Lung (tissue), 11 donors: ENCODE measurements at regions not wholly inside any gene's neighbourhood (a gene's known extent, or its start where the extent isn't known, plus 50 kb on each side); places are given as distances from the start of the nearest gene placed in this dataset.

Experiments
- ATAC-seq: fragments of 200-7000 bp; cut with Tn5 transposase; one replicate; pipeline ENCODE4 v1.9.1; 2020; ENCODE audit warnings: moderate number of reproducible peaks; ENCODE audit not compliant: insufficient read depth, low FRiP score
- DNase-seq, 3 donors: peaks; one replicate each; pipeline ENCODE4 v3.0.0-alpha.2; 2013 to 2017
- H3K27ac ChIP-seq, 2 donors: one replicate each; pipeline ENCODE4 v1.5.1; 2013; ENCODE audit warnings: mild to moderate bottlenecking in 2 of 2, moderate library complexity in 2 of 2, control low read depth in 1 of 2, inconsistent platforms in 1 of 2, low read depth in 1 of 2, low read length in 1 of 2
- H3K27me3 ChIP-seq, 3 donors: one replicate each; pipeline ENCODE4 v1.5.1; 2013; ENCODE audit warnings: low read length in 2 of 3; ENCODE audit not compliant: control insufficient read depth in 3 of 3, insufficient read depth in 3 of 3
- H3K36me3 ChIP-seq, 4 donors: one replicate each; pipeline ENCODE4 v1.5.1; 2013; ENCODE audit warnings: low read length in 4 of 4, mild to moderate bottlenecking in 1 of 4, moderate library complexity in 1 of 4; ENCODE audit not compliant: control insufficient read depth in 4 of 4, insufficient read depth in 4 of 4
- H3K4me1 ChIP-seq, 5 donors: one replicate each; pipeline ENCODE4 v1.5.1; 2013; ENCODE audit warnings: low read length in 5 of 5, mild to moderate bottlenecking in 2 of 5, moderate library complexity in 1 of 5; ENCODE audit not compliant: control insufficient read depth in 5 of 5, insufficient read depth in 5 of 5
- H3K4me3 ChIP-seq: one replicate; pipeline ENCODE4 v1.5.1; 2013; ENCODE audit warnings: mild to moderate bottlenecking, control low read depth, moderate library complexity
- H3K9ac ChIP-seq, 2 donors: one replicate each; pipeline ENCODE4 v1.5.1; 2013; ENCODE audit warnings: low read length in 2 of 2, control low read depth in 1 of 2; ENCODE audit not compliant: insufficient read depth in 1 of 2
- H3K9me3 ChIP-seq, 4 donors: one replicate each; pipeline ENCODE4 v1.5.1; 2013; ENCODE audit warnings: low read length in 3 of 4, mild to moderate bottlenecking in 1 of 4, moderate library complexity in 1 of 4; ENCODE audit not compliant: control insufficient read depth in 4 of 4, insufficient read depth in 3 of 4
- CTCF ChIP-seq: IDR thresholded peaks from 2 replicates; pipeline ENCODE4 v1.5.1; 2012; ENCODE audit warnings: mild to moderate bottlenecking; ENCODE audit errors: control extremely low read depth, extremely low read depth
- WGBS, 2 donors: extraction: QIAGEN DNeasy Blood & Tissue Kit; methylation state at CpG; one replicate each; pipeline ENCODE4 v1.1.7; 2013; 5-methylcytosine and 5-hydroxymethylcytosine counted together
- donor health status: control.
- donor health status: control.
- donor health status: Bipolar disorder and iron deficiency.
- donor health status: healthy.
- donor health status: DM: yes; HTN: yes; CAD: no.

- H3K4me3 ChIP-seq = no peak overlapping the region
- H3K4me1 ChIP-seq = no peaks in the 10 kb centered on the region
- no peak for DNase-seq
- no peak for TF ChIP-seq CTCF
- peaks cover 0 to 4% (median 0%) of the 10 kb centered on the region in 4 donors for H3K9me3 ChIP-seq
- H3K27me3 ChIP-seq = peaks cover 0 to 10% (median 3%) of the 10 kb centered on the region in 3 donors
- 55 to 61% methylated on average over 3 of the region's 3 CpGs for whole genome bisulfite sequencing, 2 donors
- no peak overlapping the region for H3K27ac ChIP-seq
- no peak overlapping the region for H3K9ac ChIP-seq
- no peak for ATAC-seq
- H3K36me3 ChIP-seq = no peaks in the 10 kb centered on the region
Measured at GRCh38 chr2:239550357-239550756, 149.5 kb upstream of the HDAC4 start.

GRCh38 chr2:239549711-239550255, 149.0 kb upstream of the HDAC4 start:
- no peak for TF ChIP-seq CTCF
- Histone ChIP-seq H3K4me1 (peaks cover 0 to 1% (median 0%) of the 10 kb centered on the region in 5 donors), H3K27ac (no peak overlapping the region), H3K27me3 (peaks cover 0 to 10% (median 3%) of the 10 kb centered on the region in 3 donors), H3K36me3 (no peaks in the 10 kb centered on the region), H3K9me3 (peaks cover 0 to 4% (median 0%) of the 10 kb centered on the region in 4 donors), H3K9ac (no peak overlapping the region), H3K4me3 (no peak overlapping the region)
- DNase-seq (no peak), ATAC-seq (no peak)
- WGBS, 2 donors = 94 to 96% methylated on average over 10 of the region's 10 CpGs

- Histone ChIP-seq H3K27me3 (peaks cover 0 to 10% (median 3%) of the 10 kb centered on the region in 3 donors), H3K4me3 (no peak overlapping the region), H3K4me1 (peaks cover 0 to 8% (median 0%) of the 10 kb centered on the region in 5 donors), H3K9me3 (peaks cover 0 to 4% (median 0%) of the 10 kb centered on the region in 4 donors), H3K36me3 (no peaks in the 10 kb centered on the region), H3K27ac (no peak overlapping the region), H3K9ac (no peak overlapping the region)
- ATAC-seq (no peak), DNase-seq (no peak)
- WGBS, 2 donors = 90 to 93% methylated on average over 16 of the region's 16 CpGs
- TF ChIP-seq CTCF = no peak
Measured at GRCh38 chr2:239548965-239549595, 148.3 kb upstream of the HDAC4 start.
